ENCODE measurements at regions not wholly inside any gene's neighbourhood (a gene's known extent, or its start where the extent isn't known, plus 50 kb on each side); places are given as distances from the start of the nearest gene placed in this dataset.

DNA sequence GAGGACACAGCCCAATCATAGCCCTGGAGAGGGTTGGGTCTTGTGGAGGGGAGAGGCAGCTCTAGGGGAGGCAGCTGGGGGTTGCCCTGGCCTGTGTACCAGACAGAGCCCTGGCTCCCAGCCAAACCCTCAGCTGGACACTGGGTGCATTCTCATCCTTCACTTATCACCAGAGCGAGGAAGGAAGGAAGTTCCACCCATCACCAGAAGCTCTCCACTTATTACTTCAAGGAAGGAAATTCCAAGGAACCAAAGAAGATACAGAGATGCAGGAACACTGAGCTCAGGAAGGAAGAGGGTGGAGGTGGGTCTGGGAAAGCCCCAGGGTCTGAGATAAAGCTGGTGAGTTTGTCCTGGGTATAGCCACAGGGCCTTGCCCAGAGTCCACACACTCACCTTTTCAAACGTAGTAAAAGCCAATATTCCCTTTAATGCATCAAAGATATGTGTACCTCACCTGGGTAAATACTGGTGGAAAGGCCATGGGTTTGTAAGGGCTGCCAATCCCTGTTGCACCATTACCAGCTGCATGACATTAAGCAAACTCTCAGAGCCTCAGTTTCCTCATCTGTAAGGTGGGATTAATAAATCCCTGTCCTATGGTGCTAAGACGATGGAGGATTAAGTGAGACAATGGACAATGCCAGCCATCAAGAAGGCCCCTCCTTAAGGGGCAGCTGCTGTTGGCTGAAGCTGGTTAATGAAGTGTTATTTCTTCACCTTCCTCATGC, 109.7 kb upstream of the NAA20 start:
- no peak overlapping the region for H3K27ac ChIP-seq
- no peaks in the 10 kb centered on the region for H3K79me2 ChIP-seq (ENCODE audit: insufficient read depth, low read depth)
- no peaks in the 10 kb centered on the region for H4K20me1 ChIP-seq (ENCODE audit: insufficient read depth)
- H3K27me3 ChIP-seq (ENCODE audit: insufficient read depth, low read depth): no peaks in the 10 kb centered on the region
- H2AFZ ChIP-seq (ENCODE audit: low read depth): no peak overlapping the region
- H3K4me2 ChIP-seq: no peak overlapping the region
- H3K36me3 ChIP-seq (ENCODE audit: insufficient read depth): no peaks in the 10 kb centered on the region
- no peak overlapping the region for H3K4me3 ChIP-seq (IDR thresholded peaks at IDR 0.05; ENCODE audit: insufficient read depth, low read depth, low read length)
- no peak overlapping the region for H3K9ac ChIP-seq
- TF ChIP-seq, protein P1, sequence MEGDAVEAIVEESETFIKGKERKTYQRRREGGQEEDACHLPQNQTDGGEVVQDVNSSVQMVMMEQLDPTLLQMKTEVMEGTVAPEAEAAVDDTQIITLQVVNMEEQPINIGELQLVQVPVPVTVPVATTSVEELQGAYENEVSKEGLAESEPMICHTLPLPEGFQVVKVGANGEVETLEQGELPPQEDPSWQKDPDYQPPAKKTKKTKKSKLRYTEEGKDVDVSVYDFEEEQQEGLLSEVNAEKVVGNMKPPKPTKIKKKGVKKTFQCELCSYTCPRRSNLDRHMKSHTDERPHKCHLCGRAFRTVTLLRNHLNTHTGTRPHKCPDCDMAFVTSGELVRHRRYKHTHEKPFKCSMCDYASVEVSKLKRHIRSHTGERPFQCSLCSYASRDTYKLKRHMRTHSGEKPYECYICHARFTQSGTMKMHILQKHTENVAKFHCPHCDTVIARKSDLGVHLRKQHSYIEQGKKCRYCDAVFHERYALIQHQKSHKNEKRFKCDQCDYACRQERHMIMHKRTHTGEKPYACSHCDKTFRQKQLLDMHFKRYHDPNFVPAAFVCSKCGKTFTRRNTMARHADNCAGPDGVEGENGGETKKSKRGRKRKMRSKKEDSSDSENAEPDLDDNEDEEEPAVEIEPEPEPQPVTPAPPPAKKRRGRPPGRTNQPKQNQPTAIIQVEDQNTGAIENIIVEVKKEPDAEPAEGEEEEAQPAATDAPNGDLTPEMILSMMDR (conservative IDR thresholded peaks at IDR 0.05; ENCODE audit: low read depth, low read length): no peak
- H3K4me1 ChIP-seq (ENCODE audit: low read depth, poor library complexity, severe bottlenecking): peaks cover 10% of the 10 kb centered on the region

DNA sequence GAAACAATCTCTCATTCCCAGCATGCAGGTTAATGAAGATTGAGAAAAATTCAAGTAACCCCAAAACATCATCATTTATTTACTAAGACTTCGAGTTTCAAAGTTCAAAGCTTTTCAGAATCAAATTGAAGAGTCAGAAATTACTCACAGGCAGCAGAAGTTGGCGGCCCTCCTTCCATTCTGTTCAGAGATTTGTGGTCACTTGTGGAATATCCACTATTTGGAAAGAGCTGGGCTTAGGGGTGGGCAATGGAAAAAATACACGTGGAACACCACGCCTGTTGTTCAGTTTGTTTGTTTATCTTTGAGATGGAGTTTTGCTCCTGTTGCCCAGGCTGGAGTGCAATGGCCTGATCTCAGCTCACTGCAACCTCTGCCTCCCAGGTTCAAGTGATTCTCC, 108.6 kb upstream of the NAA20 start:
- H3K4me2 ChIP-seq: no peak overlapping the region
- no peaks in the 10 kb centered on the region for H4K20me1 ChIP-seq (ENCODE audit: insufficient read depth)
- H3K79me2 ChIP-seq (ENCODE audit: insufficient read depth, low read depth): no peaks in the 10 kb centered on the region
- H2AFZ ChIP-seq (ENCODE audit: low read depth): no peak overlapping the region
- TF ChIP-seq, protein P1 (conservative IDR thresholded peaks at IDR 0.05; ENCODE audit: low read depth, low read length): no peak
- H3K4me3 ChIP-seq (IDR thresholded peaks at IDR 0.05; ENCODE audit: insufficient read depth, low read depth, low read length): no peak overlapping the region
- peaks cover 2% of the 10 kb centered on the region for H3K4me1 ChIP-seq (ENCODE audit: low read depth, poor library complexity, severe bottlenecking)
- no peaks in the 10 kb centered on the region for H3K36me3 ChIP-seq (ENCODE audit: insufficient read depth)
- H3K9ac ChIP-seq: no peak overlapping the region
- no peak overlapping the region for H3K27ac ChIP-seq
- no peaks in the 10 kb centered on the region for H3K27me3 ChIP-seq (ENCODE audit: insufficient read depth, low read depth)

DNA sequence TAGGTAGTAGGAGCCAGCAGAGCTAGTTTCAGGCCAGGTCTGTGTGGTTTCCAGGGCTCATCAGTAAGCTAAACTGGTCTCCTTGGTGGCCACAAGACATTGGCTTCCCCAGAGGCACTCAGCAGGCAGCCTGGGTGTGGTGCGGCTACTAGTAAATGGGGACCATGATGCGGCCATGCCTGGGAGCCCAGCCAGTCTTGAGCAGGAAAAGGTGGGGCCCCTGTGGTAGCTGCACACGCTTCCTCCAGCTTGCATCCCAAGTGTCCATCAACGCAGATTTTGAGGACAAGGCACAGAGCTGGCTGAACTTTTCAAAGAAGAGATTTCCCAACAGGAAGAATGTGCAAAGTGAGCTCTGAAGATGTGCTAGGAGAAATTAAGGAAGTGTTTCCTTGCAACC, 107.4 kb upstream of the NAA20 start:
- H4K20me1 ChIP-seq (ENCODE audit: insufficient read depth): no peaks in the 10 kb centered on the region
- no peaks in the 10 kb centered on the region for H3K4me1 ChIP-seq (ENCODE audit: low read depth, poor library complexity, severe bottlenecking)
- H2AFZ ChIP-seq (ENCODE audit: low read depth): no peak overlapping the region
- no peak overlapping the region for H3K9ac ChIP-seq
- no peaks in the 10 kb centered on the region for H3K27me3 ChIP-seq (ENCODE audit: insufficient read depth, low read depth)
- H3K4me3 ChIP-seq (IDR thresholded peaks at IDR 0.05; ENCODE audit: insufficient read depth, low read depth, low read length): no peak overlapping the region
- TF ChIP-seq, protein P1 (conservative IDR thresholded peaks at IDR 0.05; ENCODE audit: low read depth, low read length): no peak
- no peaks in the 10 kb centered on the region for H3K36me3 ChIP-seq (ENCODE audit: insufficient read depth)
- H3K27ac ChIP-seq: no peak overlapping the region
- H3K4me2 ChIP-seq: no peak overlapping the region
- H3K79me2 ChIP-seq (ENCODE audit: insufficient read depth, low read depth): no peaks in the 10 kb centered on the region

DNA sequence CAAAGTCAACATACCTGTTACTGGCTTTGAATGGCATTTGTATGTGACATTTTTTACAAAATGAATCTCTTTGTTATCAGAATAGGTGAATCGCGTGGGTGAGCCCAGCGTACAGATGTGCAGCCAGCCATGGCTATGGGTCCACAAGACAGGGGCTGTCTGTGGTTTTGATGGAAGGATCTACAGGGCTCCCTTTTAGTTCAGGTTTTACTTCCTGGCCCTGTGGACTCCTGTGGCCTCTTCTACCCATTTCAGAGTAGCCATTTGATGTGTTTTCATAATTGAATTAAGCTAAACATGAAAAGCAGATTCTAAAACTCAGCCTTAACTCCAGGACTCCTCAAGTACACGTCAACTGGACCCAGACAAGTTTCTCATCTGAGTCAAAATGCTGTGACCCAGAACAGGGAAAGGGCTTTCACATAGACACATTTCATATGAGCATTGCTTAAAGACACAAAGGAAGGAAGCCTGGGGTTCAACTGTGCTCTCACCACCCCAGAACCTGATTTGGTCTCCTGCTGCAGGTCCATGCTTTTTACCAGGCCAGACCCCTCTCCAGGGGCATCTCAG, 105.3 kb upstream of the NAA20 start:
- Histone ChIP-seq H3K4me2 (no peak overlapping the region), H3K27ac (no peak overlapping the region)

More for the DNA sequence above, 105.3 kb upstream of the NAA20 start:
- H3K27me3 ChIP-seq (ENCODE audit: insufficient read depth, low read depth): no peaks in the 10 kb centered on the region
- no peak overlapping the region for H3K9ac ChIP-seq
- H3K4me3 ChIP-seq (IDR thresholded peaks at IDR 0.05; ENCODE audit: insufficient read depth, low read depth, low read length): no peak overlapping the region
- TF ChIP-seq, protein P1 (conservative IDR thresholded peaks at IDR 0.05; ENCODE audit: low read depth, low read length): no peak
- no peaks in the 10 kb centered on the region for H3K36me3 ChIP-seq (ENCODE audit: insufficient read depth)
- H4K20me1 ChIP-seq (ENCODE audit: insufficient read depth): no peaks in the 10 kb centered on the region
- no peaks in the 10 kb centered on the region for H3K4me1 ChIP-seq (ENCODE audit: low read depth, poor library complexity, severe bottlenecking)
- no peaks in the 10 kb centered on the region for H3K79me2 ChIP-seq (ENCODE audit: insufficient read depth, low read depth)
- no peak overlapping the region for H2AFZ ChIP-seq (ENCODE audit: low read depth)

Data from KMS-11 (cell line).